ENCODE measurements at regions not wholly inside any gene's neighbourhood (a gene's known extent, or its start where the extent isn't known, plus 50 kb on each side); places are given as distances from the start of the nearest gene placed in this dataset.

- Histone ChIP-seq H3K27ac (ENCODE audit: low read depth, low read length) (no peak overlapping the region), H3K4me1 (ENCODE audit: insufficient read depth, low read length) (no peaks in the 10 kb centered on the region), H3K36me3 (ENCODE audit: insufficient read depth, low read length) (no peaks in the 10 kb centered on the region), H3K27me3 (ENCODE audit: insufficient read depth, low read length) (no peaks in the 10 kb centered on the region), H3K9me3 (ENCODE audit: insufficient read depth, low read depth, low read length) (no peaks in the 10 kb centered on the region), H3K4me3 (ENCODE audit: low read length) (no peak overlapping the region), H3K9ac (ENCODE audit: low read depth, low read length) (no peak overlapping the region)
- 62% methylated on average over 3 of the region's 4 CpGs for WGBS
These were observed 160.3 kb upstream of the DYNLRB2 start for GRCh38 chr16:80380514-80380913.

DNA sequence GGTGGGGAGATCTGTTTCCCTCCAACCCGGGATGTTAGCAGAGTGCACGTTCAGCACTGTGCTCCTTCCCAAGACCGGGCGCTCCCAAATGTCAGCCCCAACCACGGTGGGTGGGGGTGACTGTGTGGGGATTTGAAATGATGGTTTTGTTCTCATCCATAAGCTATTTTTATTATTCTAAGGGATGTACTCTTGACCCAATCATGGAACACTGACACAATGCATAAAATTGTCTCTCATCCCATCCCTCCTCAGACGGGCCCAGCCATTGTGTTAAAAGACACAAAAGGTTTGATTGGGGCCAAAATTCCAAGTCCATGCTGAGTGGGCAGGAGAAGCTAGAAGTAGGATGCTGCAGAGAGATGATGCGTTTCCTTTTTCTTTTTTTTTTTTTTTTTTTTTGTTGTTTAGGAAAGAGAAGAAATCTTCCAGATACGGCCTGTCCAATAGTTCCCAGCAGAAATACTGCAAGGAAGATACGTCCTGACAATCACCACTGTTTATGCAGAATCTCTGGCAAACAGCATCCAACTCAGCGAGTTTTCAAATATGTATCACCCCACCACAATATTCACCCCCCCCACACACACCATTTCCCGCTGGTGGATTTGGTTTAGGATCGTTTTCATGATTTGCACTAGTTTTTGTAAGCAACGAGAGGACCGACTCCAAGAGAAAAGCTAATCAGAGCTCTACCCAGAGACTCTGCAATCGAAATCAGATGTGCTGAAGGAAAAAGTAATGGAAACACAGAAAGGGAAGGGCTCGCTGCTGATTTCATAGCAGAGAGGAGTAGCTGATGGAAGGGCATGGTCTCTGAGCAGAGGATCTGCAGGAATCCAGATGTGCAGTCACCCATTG, 163.5 kb upstream of the DYNLRB2 start:
- Histone ChIP-seq H3K36me3 (ENCODE audit: insufficient read depth, low read length) (no peaks in the 10 kb centered on the region), H3K4me3 (ENCODE audit: low read length) (no peak overlapping the region), H3K9me3 (ENCODE audit: insufficient read depth, low read depth, low read length) (peaks cover 10% of the 10 kb centered on the region; the same call in 1 of the 2 replicates), H3K27me3 (ENCODE audit: insufficient read depth, low read length) (no peaks in the 10 kb centered on the region), H3K4me1 (ENCODE audit: insufficient read depth, low read length) (no peaks in the 10 kb centered on the region), H3K27ac (ENCODE audit: low read depth, low read length) (no peak overlapping the region), H3K9ac (ENCODE audit: low read depth, low read length) (no peak overlapping the region)
- 92% methylated on average over 16 of the region's 16 CpGs for WGBS

DNA sequence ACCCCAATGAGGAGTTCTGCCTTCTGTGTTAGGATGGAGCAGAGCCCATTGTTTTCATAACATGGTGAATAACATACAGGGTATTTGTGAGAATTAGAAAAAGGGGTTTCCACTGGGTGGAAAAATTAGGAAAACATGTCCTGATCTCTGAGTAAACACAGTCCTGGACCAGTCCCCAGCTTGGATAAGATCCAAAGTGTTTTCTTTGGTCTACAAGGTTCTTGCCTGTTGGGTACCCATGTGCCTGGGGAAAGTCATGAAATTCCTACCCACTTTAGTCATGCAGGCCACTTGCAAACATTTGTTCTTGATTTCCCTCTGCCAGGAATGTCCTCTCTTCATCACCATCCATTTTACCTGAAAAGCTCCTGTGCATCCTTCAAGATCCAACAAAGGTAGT, 164.8 kb upstream of the DYNLRB2 start:
- H3K9me3 ChIP-seq (ENCODE audit: insufficient read depth, low read depth, low read length) = peaks cover 10% of the 10 kb centered on the region; the same call in 1 of the 2 replicates
- no peak overlapping the region for H3K9ac ChIP-seq (ENCODE audit: low read depth, low read length)
- H3K4me3 ChIP-seq (ENCODE audit: low read length) = no peak overlapping the region
- no peak overlapping the region for H3K27ac ChIP-seq (ENCODE audit: low read depth, low read length)
- no peaks in the 10 kb centered on the region for H3K27me3 ChIP-seq (ENCODE audit: insufficient read depth, low read length)
- H3K36me3 ChIP-seq (ENCODE audit: insufficient read depth, low read length) = no peaks in the 10 kb centered on the region
- H3K4me1 ChIP-seq (ENCODE audit: insufficient read depth, low read length) = no peaks in the 10 kb centered on the region

GRCh38 chr16:80375513-80375912, 165.3 kb upstream of the DYNLRB2 start:
- H3K36me3 ChIP-seq (ENCODE audit: insufficient read depth, low read length) = no peaks in the 10 kb centered on the region
- H3K27me3 ChIP-seq (ENCODE audit: insufficient read depth, low read length) = no peaks in the 10 kb centered on the region
- no CpG with 5 or more reads among the region's 1 CpG for WGBS
- H3K4me3 ChIP-seq (ENCODE audit: low read length) = no peak overlapping the region
- H3K27ac ChIP-seq (ENCODE audit: low read depth, low read length) = no peak overlapping the region
- peaks cover 10% of the 10 kb centered on the region; the same call in 1 of the 2 replicates for H3K9me3 ChIP-seq (ENCODE audit: insufficient read depth, low read depth, low read length)
- H3K4me1 ChIP-seq (ENCODE audit: insufficient read depth, low read length) = no peaks in the 10 kb centered on the region
- H3K9ac ChIP-seq (ENCODE audit: low read depth, low read length) = no peak overlapping the region

GRCh38 chr16:80372341-80372740, 168.5 kb upstream of the DYNLRB2 start:
- Histone ChIP-seq H3K4me1 (ENCODE audit: insufficient read depth, low read length) (no peaks in the 10 kb centered on the region), H3K4me3 (ENCODE audit: low read length) (no peak overlapping the region), H3K9ac (ENCODE audit: low read depth, low read length) (no peak overlapping the region), H3K27me3 (ENCODE audit: insufficient read depth, low read length) (no peaks in the 10 kb centered on the region), H3K27ac (ENCODE audit: low read depth, low read length) (no peak overlapping the region), H3K9me3 (ENCODE audit: insufficient read depth, low read depth, low read length) (peaks cover 10% of the 10 kb centered on the region; the same call in 1 of the 2 replicates), H3K36me3 (ENCODE audit: insufficient read depth, low read length) (no peaks in the 10 kb centered on the region)
- 76% methylated on average over 10 of the region's 10 CpGs for WGBS

DNA sequence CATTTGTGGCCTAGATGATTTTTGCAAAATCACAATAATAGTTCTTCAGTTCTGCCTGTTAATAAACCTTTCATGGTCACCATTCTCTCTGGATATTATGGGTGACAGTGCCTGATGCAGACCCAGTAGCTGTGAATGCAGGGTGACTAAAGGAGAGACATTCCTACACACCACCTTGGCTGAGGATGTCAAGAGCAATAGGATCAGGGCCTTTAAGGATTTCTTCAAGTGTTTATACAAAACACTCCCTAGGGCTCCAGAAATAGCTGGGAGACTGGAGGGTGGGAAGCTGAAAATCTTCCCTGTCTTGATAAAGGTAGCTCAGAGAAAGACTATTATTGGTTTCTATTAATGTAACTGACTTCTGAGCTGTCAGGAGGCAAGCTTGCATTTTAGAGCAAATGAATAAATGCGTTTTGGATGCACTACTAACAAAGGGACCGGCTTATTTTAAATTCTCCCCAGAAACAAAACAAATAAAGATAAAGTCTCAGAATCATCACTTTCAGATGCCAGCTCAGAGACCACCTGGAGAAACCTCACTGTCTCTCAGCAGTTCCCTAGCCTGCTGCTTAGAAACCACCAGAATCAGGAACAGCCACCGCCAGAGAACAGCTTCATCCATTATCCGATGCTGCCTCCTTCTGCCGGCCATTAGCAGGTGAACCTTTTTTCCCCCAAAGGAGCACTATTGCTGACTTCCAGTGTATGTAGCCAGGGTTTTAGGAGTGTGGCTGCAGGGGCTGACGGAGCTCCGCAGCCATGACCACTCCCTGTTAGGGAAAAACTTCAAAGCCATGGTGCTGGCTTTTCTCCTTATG, 171.4 kb upstream of the DYNLRB2 start:
- H3K4me3 ChIP-seq (ENCODE audit: low read length) = no peak overlapping the region
- H3K36me3 ChIP-seq (ENCODE audit: insufficient read depth, low read length) = no peaks in the 10 kb centered on the region
- no peaks in the 10 kb centered on the region for H3K27me3 ChIP-seq (ENCODE audit: insufficient read depth, low read length)
- WGBS = 50% methylated on average over 7 of the region's 7 CpGs
- H3K9ac ChIP-seq (ENCODE audit: low read depth, low read length) = no peak overlapping the region
- no peaks in the 10 kb centered on the region for H3K4me1 ChIP-seq (ENCODE audit: insufficient read depth, low read length)
- H3K9me3 ChIP-seq (ENCODE audit: insufficient read depth, low read depth, low read length) = peaks cover 10% of the 10 kb centered on the region; the same call in 1 of the 2 replicates
- H3K27ac ChIP-seq (ENCODE audit: low read depth, low read length) = no peak overlapping the region

DNA sequence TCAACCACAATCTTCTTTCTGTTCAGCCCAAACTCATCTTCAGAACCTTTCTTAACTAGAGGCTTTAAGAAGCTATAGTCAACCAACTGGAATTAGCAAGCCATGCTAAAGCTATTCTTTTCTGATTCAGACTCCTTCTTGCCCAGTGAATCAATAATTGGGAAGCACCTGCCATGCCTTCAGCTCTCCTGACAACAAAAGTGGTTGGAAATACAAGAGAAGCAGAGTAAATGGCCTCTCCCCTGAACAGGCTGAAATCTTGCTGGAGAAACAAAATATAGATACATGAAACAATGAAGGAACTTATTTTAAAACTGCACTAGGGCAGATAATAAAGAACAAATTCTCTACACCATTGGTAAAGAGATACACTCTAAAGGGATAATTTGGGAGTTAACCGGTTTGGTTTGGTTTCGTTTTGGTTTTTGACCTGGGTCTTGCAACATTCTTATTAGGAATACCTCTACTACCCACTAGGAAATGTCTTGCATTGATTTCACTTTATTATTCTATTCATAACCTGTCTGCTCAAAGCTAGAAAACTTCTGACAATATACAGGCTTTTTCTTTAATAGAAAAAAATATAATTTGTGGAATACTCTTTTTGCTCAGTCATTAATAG, 173.6 kb upstream of the DYNLRB2 start:
- Histone ChIP-seq H3K9ac (ENCODE audit: low read depth, low read length) (no peak overlapping the region), H3K27me3 (ENCODE audit: insufficient read depth, low read length) (no peaks in the 10 kb centered on the region), H3K4me1 (ENCODE audit: insufficient read depth, low read length) (no peaks in the 10 kb centered on the region), H3K36me3 (ENCODE audit: insufficient read depth, low read length) (no peaks in the 10 kb centered on the region), H3K9me3 (ENCODE audit: insufficient read depth, low read depth, low read length) (no peaks in the 10 kb centered on the region), H3K4me3 (ENCODE audit: low read length) (no peak overlapping the region), H3K27ac (ENCODE audit: low read depth, low read length) (no peak overlapping the region)
- WGBS = 100% methylated on average over 1 of the region's 2 CpGs

DNA sequence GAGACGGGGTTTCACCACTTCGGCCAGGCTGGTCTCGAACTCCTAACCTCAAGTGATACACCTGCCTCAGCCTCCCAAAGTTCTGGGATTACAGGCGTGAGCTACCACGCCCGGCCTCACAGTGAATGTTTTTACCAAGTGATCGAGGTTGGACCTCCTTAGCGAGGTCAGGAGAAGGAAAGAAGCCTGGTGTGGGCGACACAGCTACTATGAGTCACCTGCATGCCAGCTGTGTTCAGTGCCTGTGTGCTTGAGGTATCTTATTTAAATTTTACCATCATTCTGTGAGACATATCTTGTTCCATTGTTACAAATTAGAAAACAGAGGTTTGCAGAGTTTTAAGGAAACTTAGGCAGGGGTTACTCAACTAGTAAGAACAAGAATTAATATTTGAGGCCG, 174.8 kb upstream of the DYNLRB2 start:
- H3K9ac ChIP-seq (ENCODE audit: low read depth, low read length) = no peak overlapping the region
- no peaks in the 10 kb centered on the region for H3K27me3 ChIP-seq (ENCODE audit: insufficient read depth, low read length)
- H3K27ac ChIP-seq (ENCODE audit: low read depth, low read length) = no peak overlapping the region
- no peaks in the 10 kb centered on the region for H3K36me3 ChIP-seq (ENCODE audit: insufficient read depth, low read length)
- no peak overlapping the region for H3K4me3 ChIP-seq (ENCODE audit: low read length)
- H3K9me3 ChIP-seq (ENCODE audit: insufficient read depth, low read depth, low read length) = no peaks in the 10 kb centered on the region
- WGBS = 93% methylated on average over 10 of the region's 10 CpGs
- H3K4me1 ChIP-seq (ENCODE audit: insufficient read depth, low read length) = no peaks in the 10 kb centered on the region

DNA sequence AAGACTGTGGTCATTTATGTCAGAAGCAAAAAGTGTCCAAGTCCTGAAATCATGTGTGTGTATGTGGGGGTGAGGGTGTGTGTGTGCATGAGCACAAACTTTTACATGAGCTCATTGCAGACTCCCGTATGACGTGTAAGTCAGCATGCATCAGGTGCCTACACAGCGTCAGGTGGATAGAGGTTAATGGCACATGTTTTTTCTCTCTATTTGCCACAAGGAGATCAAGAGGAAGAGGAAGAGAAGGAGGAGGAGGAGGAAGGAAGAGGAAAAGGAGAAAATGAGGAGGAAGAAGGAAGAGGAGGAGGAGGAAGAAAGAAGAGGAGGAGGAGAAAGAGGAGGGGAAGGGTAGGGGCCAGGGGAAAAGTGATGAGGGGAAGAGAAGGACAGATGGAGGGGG, 178.0 kb upstream of the DYNLRB2 start:
- H3K27me3 ChIP-seq (ENCODE audit: insufficient read depth, low read length) = no peaks in the 10 kb centered on the region
- no peak overlapping the region for H3K27ac ChIP-seq (ENCODE audit: low read depth, low read length)
- H3K9ac ChIP-seq (ENCODE audit: low read depth, low read length) = no peak overlapping the region
- no peak overlapping the region for H3K4me3 ChIP-seq (ENCODE audit: low read length)
- WGBS = 96% methylated on average over 3 of the region's 3 CpGs
- H3K4me1 ChIP-seq (ENCODE audit: insufficient read depth, low read length) = no peaks in the 10 kb centered on the region
- no peaks in the 10 kb centered on the region for H3K36me3 ChIP-seq (ENCODE audit: insufficient read depth, low read length)
- no peaks in the 10 kb centered on the region for H3K9me3 ChIP-seq (ENCODE audit: insufficient read depth, low read depth, low read length)

DNA sequence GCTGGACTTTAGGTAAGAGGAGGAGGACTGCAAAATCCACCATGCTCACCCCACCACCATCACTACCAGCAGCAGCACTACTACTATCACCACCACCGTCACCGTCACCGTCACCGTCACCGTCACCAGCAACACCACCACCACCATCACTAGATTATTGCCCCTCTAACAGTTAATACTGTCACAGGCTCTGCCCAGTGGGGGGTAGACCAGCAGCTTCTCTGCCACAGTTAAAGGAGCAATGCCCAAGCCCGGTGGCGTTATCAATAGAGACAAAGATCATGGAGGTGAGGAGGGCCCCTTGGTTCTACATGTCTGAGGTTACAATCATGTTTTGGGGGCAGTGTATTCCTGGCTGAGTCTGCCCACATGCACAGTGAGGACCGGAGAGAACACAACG, 184.4 kb upstream of the DYNLRB2 start:
- Histone ChIP-seq H3K4me3 (ENCODE audit: low read length) (no peak overlapping the region), H3K9ac (ENCODE audit: low read depth, low read length) (no peak overlapping the region), H3K4me1 (ENCODE audit: insufficient read depth, low read length) (no peaks in the 10 kb centered on the region), H3K27me3 (ENCODE audit: insufficient read depth, low read length) (no peaks in the 10 kb centered on the region), H3K9me3 (ENCODE audit: insufficient read depth, low read depth, low read length) (no peaks in the 10 kb centered on the region), H3K36me3 (ENCODE audit: insufficient read depth, low read length) (no peaks in the 10 kb centered on the region), H3K27ac (ENCODE audit: low read depth, low read length) (no peak overlapping the region)
- 92% methylated on average over 9 of the region's 9 CpGs for WGBS

DNA sequence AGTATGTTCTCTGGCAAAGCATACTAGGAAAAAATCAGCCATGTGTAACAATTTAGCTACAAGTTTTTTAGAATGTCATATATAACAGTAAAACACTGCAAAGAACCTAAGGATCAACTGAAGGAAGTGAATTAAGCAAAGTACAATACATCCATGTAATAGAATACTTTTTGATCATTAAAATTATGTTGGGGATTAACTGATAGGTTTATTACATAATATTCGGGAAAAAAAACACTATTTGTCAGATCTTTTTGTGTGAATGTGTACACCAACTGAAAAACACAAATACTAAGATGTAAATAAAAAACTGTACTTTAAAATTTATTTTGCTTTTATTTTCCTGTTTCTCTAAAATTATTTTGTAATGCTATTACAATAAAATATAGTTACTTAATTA, 185.5 kb upstream of the DYNLRB2 start:
- WGBS = no CpG with 5 or more reads among the region's 1 CpG
- Histone ChIP-seq H3K4me1 (ENCODE audit: insufficient read depth, low read length) (no peaks in the 10 kb centered on the region), H3K36me3 (ENCODE audit: insufficient read depth, low read length) (no peaks in the 10 kb centered on the region), H3K9me3 (ENCODE audit: insufficient read depth, low read depth, low read length) (no peaks in the 10 kb centered on the region), H3K27me3 (ENCODE audit: insufficient read depth, low read length) (no peaks in the 10 kb centered on the region), H3K9ac (ENCODE audit: low read depth, low read length) (no peak overlapping the region), H3K27ac (ENCODE audit: low read depth, low read length) (no peak overlapping the region), H3K4me3 (ENCODE audit: low read length) (no peak overlapping the region)
